ENCODE measurements at regions not wholly inside any gene's neighbourhood (a gene's known extent, or its start where the extent isn't known, plus 50 kb on each side); places are given as distances from the start of the nearest gene placed in this dataset.

GRCh38 chr13:44769686-44770085, 193.6 kb upstream of the TSC22D1 start:
- TF ChIP-seq CTCF (optimal IDR thresholded peaks at IDR 0.05 in 1 of 3, IDR thresholded peaks at IDR 0.05 in 1 of 3, conservative IDR thresholded peaks at IDR 0.05 in 1 of 3; ENCODE audit: extremely low read depth in 1 of 3, insufficient read depth in 2 of 3, low read length in 3 of 3) (no peak), EZH2 (IDR thresholded peaks at IDR 0.05; ENCODE audit: low read length) (no peak)

Measured in keratinocyte (primary cell).